GM12873 (cell line): ENCODE measurements at regions not wholly inside any gene's neighbourhood (a gene's known extent, or its start where the extent isn't known, plus 50 kb on each side); places are given as distances from the start of the nearest gene placed in this dataset.

Source experiments
- TF ChIP-seq, protein P1 (sequence below): IDR thresholded peaks from 2 replicates; pipeline ENCODE4 v1.5.1; 2012; ENCODE audit warnings: low read depth, mild to moderate bottlenecking, moderate library complexity, low read length, control low read depth; ENCODE audit not compliant: insufficient read depth; ENCODE audit errors: missing control alignments

DNA sequence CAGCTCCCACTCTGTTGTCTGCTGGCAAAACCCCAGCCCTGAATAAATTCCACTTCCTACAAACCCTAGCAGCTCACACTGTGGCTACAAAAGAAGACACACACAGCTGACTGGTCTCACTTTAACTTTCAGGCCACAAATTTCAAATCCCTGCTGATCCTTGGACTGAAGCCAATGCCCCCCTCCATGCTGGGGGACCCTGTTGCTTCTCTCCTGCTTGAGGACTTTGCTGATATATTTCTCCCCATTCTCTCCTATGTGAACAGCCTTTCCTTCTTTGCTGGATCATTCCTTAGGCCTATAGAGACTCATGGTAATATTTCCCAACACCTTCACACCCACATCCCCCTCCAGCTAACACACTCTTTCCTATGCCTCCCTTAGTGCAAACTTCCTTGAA lies 79.6 kb upstream of the ADRA1B start:
- TF ChIP-seq, protein P1, sequence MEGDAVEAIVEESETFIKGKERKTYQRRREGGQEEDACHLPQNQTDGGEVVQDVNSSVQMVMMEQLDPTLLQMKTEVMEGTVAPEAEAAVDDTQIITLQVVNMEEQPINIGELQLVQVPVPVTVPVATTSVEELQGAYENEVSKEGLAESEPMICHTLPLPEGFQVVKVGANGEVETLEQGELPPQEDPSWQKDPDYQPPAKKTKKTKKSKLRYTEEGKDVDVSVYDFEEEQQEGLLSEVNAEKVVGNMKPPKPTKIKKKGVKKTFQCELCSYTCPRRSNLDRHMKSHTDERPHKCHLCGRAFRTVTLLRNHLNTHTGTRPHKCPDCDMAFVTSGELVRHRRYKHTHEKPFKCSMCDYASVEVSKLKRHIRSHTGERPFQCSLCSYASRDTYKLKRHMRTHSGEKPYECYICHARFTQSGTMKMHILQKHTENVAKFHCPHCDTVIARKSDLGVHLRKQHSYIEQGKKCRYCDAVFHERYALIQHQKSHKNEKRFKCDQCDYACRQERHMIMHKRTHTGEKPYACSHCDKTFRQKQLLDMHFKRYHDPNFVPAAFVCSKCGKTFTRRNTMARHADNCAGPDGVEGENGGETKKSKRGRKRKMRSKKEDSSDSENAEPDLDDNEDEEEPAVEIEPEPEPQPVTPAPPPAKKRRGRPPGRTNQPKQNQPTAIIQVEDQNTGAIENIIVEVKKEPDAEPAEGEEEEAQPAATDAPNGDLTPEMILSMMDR: no peak

DNA sequence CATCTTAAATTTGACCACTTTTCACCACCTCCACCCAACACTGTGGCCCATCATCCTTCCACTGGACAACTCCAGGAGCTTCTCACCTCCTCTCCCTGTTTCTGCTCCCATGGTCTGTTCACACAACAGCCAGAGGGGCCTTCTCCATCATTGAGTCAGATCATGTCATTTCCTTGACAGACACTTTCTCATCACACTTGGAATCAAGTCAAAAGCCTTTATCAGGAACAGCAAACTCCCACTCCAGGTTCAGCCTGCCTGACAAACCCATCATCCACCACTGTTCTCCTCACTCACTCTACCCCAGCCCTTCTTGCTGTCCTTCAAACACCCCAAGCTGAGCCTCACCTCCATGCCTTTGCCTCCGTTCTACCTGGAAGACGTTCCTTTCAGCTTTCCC lies 78.4 kb upstream of the ADRA1B start:
- TF ChIP-seq, protein P1: no peak

DNA sequence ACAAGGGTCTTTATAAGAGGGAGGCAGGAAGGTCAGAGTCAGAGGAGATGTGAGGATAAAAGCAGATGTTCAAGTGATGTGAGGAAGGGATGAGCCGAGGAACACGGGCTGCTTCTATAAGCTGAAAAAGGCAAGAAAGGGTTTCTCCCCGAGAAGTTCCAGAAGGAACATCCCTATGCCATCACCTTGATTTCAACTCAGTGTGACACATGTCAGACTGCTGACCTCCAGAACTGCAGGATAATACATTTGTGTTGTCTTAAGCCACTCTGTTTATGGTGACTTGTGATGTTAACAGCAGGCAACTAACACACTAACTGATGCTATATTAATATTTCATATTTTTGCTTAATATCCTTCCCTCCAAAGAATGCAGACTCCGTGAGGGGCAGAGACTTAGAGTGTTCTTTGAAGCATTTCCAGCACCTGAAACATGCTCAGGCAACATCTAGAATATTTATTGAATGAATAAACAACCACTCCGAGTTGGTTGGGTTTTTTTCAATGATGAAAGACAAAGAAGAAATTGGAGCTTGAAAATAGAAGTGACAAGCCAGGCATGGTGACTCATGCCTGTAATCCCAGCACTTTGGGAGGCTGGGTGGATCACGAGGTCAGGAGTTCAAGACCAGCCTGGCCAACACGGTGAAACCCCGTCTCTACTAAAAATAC lies 77.6 kb upstream of the ADRA1B start:
- TF ChIP-seq, protein P1: no peak

DNA sequence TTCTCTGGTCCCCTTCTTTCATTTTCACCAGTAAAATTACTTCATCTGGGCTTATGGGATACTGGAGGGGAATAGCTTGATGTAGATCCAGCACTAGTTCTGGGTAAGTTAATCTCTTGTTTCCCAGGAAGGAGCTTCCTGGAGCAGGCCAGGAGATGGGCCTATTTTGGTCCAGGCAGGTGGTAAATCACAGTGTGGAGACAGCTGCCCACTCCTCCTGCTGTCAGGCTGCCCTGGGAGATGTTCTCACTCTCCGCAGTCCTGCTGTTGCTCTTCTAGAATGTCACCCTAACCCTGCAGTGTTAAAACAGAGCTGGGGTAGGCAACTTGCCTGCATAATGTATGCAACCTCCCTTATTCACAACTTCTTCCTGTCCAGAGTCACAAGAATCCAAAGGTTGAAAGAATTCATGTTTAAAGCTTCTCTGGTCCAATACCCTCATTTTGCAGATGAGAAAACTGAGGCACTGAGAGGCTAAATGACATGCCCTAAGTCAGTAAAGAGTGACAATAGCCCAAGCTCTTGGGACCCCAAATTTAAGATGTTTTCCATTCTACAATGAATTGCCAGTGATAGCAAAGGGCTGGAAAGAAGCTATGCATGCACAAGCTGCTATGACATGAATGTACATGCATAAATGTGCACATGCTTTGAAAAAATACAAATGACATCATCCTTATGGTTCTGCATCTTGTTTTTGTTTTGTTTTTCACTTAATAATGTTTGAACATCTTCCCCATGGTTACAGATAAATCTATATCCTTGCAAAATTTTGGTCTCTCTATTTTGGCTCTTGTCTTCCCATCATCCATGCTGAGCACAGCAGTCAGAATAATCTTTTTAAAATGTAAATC lies 71.8 kb upstream of the ADRA1B start:
- TF ChIP-seq, protein P1: no peak

DNA sequence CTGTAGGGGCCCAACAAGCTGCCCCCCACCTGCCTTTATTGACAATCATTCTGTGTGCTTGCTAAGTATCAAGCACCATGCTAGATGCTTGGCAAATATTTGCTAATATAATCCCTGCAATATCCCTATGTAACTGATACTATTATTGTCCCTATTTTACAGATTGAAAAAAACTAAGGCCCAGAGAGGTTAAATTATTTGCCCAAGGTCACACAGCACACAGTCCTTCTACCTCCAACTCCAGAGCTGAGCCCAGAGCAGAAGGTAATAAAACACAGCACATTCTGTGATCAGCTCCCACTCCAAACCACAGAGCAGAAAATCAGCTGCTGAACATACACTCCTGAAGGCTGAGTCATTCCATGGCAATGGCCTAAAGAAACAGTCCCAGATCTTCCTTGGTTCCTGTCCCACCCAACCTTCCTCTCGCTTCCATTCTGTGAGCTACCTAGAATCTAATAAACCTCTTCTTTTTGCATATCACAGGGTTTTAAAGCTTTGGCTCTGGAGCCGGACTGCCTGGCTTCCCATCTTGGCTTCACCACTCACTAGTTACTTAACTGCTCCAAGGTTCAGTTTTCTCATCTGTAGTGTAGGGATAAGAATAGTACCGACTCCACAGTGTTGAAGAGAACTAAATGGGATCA lies 66.7 kb upstream of the ADRA1B start:
- TF ChIP-seq, protein P1: no peak

DNA sequence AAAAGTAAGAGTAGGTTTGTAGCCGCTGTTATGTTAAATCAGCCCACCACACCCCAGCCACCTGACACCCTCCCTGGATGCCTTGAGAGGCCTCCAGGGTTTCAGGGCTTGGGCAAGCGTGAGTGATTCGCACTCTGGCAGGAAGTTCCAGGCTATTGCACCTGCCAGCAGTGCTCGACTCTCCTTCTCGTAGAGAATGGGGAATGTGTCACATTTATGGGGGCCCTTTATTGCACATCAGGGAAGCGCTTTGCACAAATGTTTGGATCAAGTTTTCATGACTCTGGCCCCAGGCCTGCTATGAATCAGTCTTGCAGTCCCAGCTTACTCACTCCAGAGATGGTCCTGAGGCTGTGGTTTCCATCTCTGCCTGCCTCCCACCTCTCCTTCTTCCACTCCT lies 66.1 kb upstream of the ADRA1B start:
- TF ChIP-seq, protein P1: no peak

DNA sequence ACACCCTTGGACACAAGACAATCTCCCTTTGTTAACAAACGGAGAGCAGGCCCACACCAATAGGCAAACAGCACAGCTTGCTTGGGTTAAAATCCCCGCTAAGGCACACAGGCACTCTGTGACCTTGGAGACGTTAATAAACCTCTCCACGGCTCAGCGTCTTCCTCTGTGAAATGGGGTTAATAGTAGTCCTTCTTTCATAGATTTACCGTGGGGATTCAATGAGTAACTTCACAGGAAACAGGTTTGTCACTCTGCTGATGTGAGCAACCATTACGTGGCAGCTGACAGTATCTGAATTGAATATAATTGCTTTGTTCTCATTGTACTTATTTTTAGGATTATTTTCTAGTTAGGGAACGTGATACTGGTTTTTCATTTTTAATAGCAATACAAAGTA lies 65.2 kb upstream of the ADRA1B start:
- TF ChIP-seq, protein P1: no peak
